ENCODE measurements at regions not wholly inside any gene's neighbourhood (a gene's known extent, or its start where the extent isn't known, plus 50 kb on each side); places are given as distances from the start of the nearest gene placed in this dataset.

GRCh38 chr4:11326021-11326420 lies 102.7 kb downstream of the HS3ST1 start:
- no peak for TF ChIP-seq REST (IDR thresholded peaks at IDR 0.05; ENCODE audit: insufficient replicate concordance, low read depth)
- no peak for TF ChIP-seq CTCF (IDR thresholded peaks at IDR 0.05; ENCODE audit: insufficient read depth, low read length)
- TF ChIP-seq GABPA (IDR thresholded peaks at IDR 0.05; ENCODE audit: low read depth) = no peak
- TF ChIP-seq SPI1 (IDR thresholded peaks at IDR 0.05; ENCODE audit: borderline replicate concordance, low read depth) = no peak
- no peak for TF ChIP-seq POLR2AphosphoS5 (IDR thresholded peaks at IDR 0.05; ENCODE audit: low read depth)
- no peak for DNase-seq (ENCODE audit: low read depth in 1 of 2, low spot score in 1 of 2)
- no peak overlapping the region for H3K27ac ChIP-seq (replicated peaks)
- H3K27me3 ChIP-seq (ENCODE audit: insufficient read depth, poor library complexity, severe bottlenecking) = no peaks in the 10 kb centered on the region
- H3K4me3 ChIP-seq (replicated peaks; ENCODE audit: insufficient read depth, low read length) = no peak overlapping the region

- DNase-seq (ENCODE audit: low read depth in 1 of 2, low spot score in 1 of 2) = no peak
- Histone ChIP-seq H3K4me3 (replicated peaks; ENCODE audit: insufficient read depth, low read length) (no peak overlapping the region), H3K27me3 (ENCODE audit: insufficient read depth, poor library complexity, severe bottlenecking) (no peaks in the 10 kb centered on the region), H3K27ac (replicated peaks) (no peak overlapping the region)
- TF ChIP-seq POLR2AphosphoS5 (IDR thresholded peaks at IDR 0.05; ENCODE audit: low read depth) (no peak), SPI1 (IDR thresholded peaks at IDR 0.05; ENCODE audit: borderline replicate concordance, low read depth) (no peak), REST (IDR thresholded peaks at IDR 0.05; ENCODE audit: insufficient replicate concordance, low read depth) (no peak)
These were observed 104.9 kb downstream of the HS3ST1 start for GRCh38 chr4:11323771-11324170.

- Histone ChIP-seq H3K4me3 (replicated peaks; ENCODE audit: insufficient read depth, low read length) (no peak overlapping the region), H3K27ac (replicated peaks) (no peak overlapping the region), H3K27me3 (ENCODE audit: insufficient read depth, poor library complexity, severe bottlenecking) (no peaks in the 10 kb centered on the region)
- no peak for DNase-seq (ENCODE audit: low read depth in 1 of 2, low spot score in 1 of 2)
- TF ChIP-seq CTCF (IDR thresholded peaks at IDR 0.05; ENCODE audit: insufficient read depth, low read length) (no peak), POLR2AphosphoS5 (IDR thresholded peaks at IDR 0.05; ENCODE audit: low read depth) (no peak), SPI1 (IDR thresholded peaks at IDR 0.05; ENCODE audit: borderline replicate concordance, low read depth) (no peak), REST (IDR thresholded peaks at IDR 0.05; ENCODE audit: insufficient replicate concordance, low read depth) (no peak), GABPA (IDR thresholded peaks at IDR 0.05; ENCODE audit: low read depth) (no peak)
These were observed 115.3 kb downstream of the HS3ST1 start for GRCh38 chr4:11313157-11313943.
